IMR-90 (cell line): ENCODE measurements at regions not wholly inside any gene's neighbourhood (a gene's known extent, or its start where the extent isn't known, plus 50 kb on each side); places are given as distances from the start of the nearest gene placed in this dataset.
A peak's percentile ranks its signal among the peaks of the same experiment; 100 is the strongest.

Experiments used
- ATAC-seq: fragments of 200-7000 bp; cut with Tn5 transposase; 2 replicates; pipeline ENCODE4 v1.9.1; 2020; ENCODE audit warnings: low read depth, mild to moderate bottlenecking, moderate library complexity
- BruUV-seq: library from RNA; stranded (reverse); fragments of 400-500 nt; replicated peaks from 2 replicates; lab custom pipeline; 2021; lab: Mats Ljungman, UMichigan
- CTCF ChIA-PET: fragments of 300-600 bp; formaldehyde crosslinking; extraction: SDS; loops from one replicate; lab custom pipeline; 2021; ENCODE audit warnings: antibody characterized with exemption; lab: Yijun Ruan, JAX
- POLR2A ChIA-PET: fragments of 300-600 bp; sonication (Branson Sonifier 250); formaldehyde crosslinking; loops from one replicate; lab custom pipeline; 2022; ENCODE audit warnings: antibody characterized with exemption; ENCODE audit not compliant: unreplicated experiment; lab: Charles Lee
- DNase-seq: peaks from one replicate; pipeline ENCODE4 v3.0.0; 2013
- H2AFZ ChIP-seq: replicated peaks from 2 replicates; pipeline ENCODE3; 2013; ENCODE audit warnings: low read length, mild to moderate bottlenecking; ENCODE audit not compliant: poor library complexity
- H2AK5ac ChIP-seq: 2 replicates; pipeline ENCODE4 v1.6.1; 2013; ENCODE audit warnings: low read depth, low read length, inconsistent platforms
- H2AK9ac ChIP-seq: replicated peaks from 2 replicates; pipeline ENCODE3; 2013; ENCODE audit warnings: mild to moderate bottlenecking, low read depth, low read length, moderate library complexity; ENCODE audit not compliant: poor library complexity
- H2BK120ac ChIP-seq: 2 replicates; pipeline ENCODE4 v1.6.1; 2013; ENCODE audit warnings: low read depth, low read length, inconsistent platforms
- H2BK15ac ChIP-seq: 3 replicates; pipeline ENCODE4 v1.6.1; 2013; ENCODE audit warnings: low read depth, low read length, inconsistent platforms
- H2BK20ac ChIP-seq: 2 replicates; pipeline ENCODE4 v1.6.1; 2013; ENCODE audit warnings: low read depth, mild to moderate bottlenecking, inconsistent platforms, low read length, moderate library complexity
- H2BK5ac ChIP-seq: 2 replicates; pipeline ENCODE4 v1.6.1; 2013; ENCODE audit warnings: mild to moderate bottlenecking, low read depth, low read length, inconsistent platforms; ENCODE audit not compliant: poor library complexity, severe bottlenecking
- H3K14ac ChIP-seq: replicated peaks from 2 replicates; pipeline ENCODE4 v1.6.1; 2013; ENCODE audit warnings: low read depth, low read length, inconsistent platforms
- H3K18ac ChIP-seq: 2 replicates; pipeline ENCODE4 v1.6.1; 2013; ENCODE audit warnings: low read depth, low read length, control low read depth
- H3K23ac ChIP-seq: 2 replicates; pipeline ENCODE4 v1.6.1; 2013; ENCODE audit warnings: low read depth, low read length, inconsistent platforms
- H3K27ac ChIP-seq: 2 replicates; pipeline ENCODE4 v1.5.1; 2013; ENCODE audit warnings: mild to moderate bottlenecking, control low read depth, low read length; ENCODE audit not compliant: insufficient read depth
- H3K27me3 ChIP-seq: 2 replicates; pipeline ENCODE4 v1.6.1; 2013; ENCODE audit warnings: low read length; ENCODE audit not compliant: control insufficient read depth, insufficient read depth
- H3K36me3 ChIP-seq: 2 replicates; pipeline ENCODE4 v1.6.1; 2013; ENCODE audit warnings: low read length, mixed read lengths; ENCODE audit not compliant: control insufficient read depth, insufficient read depth
- H3K4ac ChIP-seq: 2 replicates; pipeline ENCODE4 v1.6.1; 2013; ENCODE audit warnings: low read depth, low read length, inconsistent platforms
- H3K4me1 ChIP-seq: 2 replicates; pipeline ENCODE4 v1.6.1; 2013; ENCODE audit warnings: low read length, mixed read lengths; ENCODE audit not compliant: control insufficient read depth, insufficient read depth
- H3K4me2 ChIP-seq: 2 replicates; pipeline ENCODE4 v1.6.1; 2013; ENCODE audit warnings: low read depth, mild to moderate bottlenecking, control low read depth, low read length, moderate library complexity
- H3K4me3 ChIP-seq: 2 replicates; pipeline ENCODE4 v1.5.1; 2013; ENCODE audit warnings: low read depth, mild to moderate bottlenecking, control low read depth, low read length, moderate library complexity; ENCODE audit not compliant: insufficient read depth
- H3K56ac ChIP-seq: 2 replicates; pipeline ENCODE4 v1.6.1; 2013; ENCODE audit warnings: low read length, inconsistent platforms; ENCODE audit not compliant: insufficient read depth; ENCODE audit errors: extremely low read depth
- H3K79me1 ChIP-seq, 2 experiments: 2 replicates each; pipeline ENCODE4 v1.6.1; 2013; ENCODE audit warnings: low read length in 2 of 2, inconsistent platforms in 1 of 2, low read depth in 1 of 2
- H3K9ac ChIP-seq: 2 replicates; pipeline ENCODE4 v1.6.1; 2013; ENCODE audit warnings: low read depth, low read length, control low read depth
- H3K9me1 ChIP-seq: 2 replicates; pipeline ENCODE4 v1.6.1; 2013; ENCODE audit warnings: low read length, inconsistent platforms; ENCODE audit not compliant: insufficient read depth
- H3K9me3 ChIP-seq: 2 replicates; pipeline ENCODE4 v1.6.1; 2013; ENCODE audit warnings: low read length; ENCODE audit not compliant: control insufficient read depth, insufficient read depth
- H4K20me1 ChIP-seq: 2 replicates; pipeline ENCODE4 v1.6.1; 2013; ENCODE audit warnings: low read length, inconsistent platforms; ENCODE audit not compliant: insufficient read depth
- H4K5ac ChIP-seq: 2 replicates; pipeline ENCODE4 v1.6.1; 2013; ENCODE audit warnings: mild to moderate bottlenecking, low read depth, low read length, control low read depth
- H4K8ac ChIP-seq, 2 experiments: 2 replicates each; pipeline ENCODE4 v1.6.1; 2013; ENCODE audit warnings: low read depth in 2 of 2, low read length in 2 of 2, control low read depth in 1 of 2, inconsistent platforms in 1 of 2
- H4K91ac ChIP-seq: 2 replicates; pipeline ENCODE4 v1.6.1; 2013; ENCODE audit warnings: low read depth, low read length, inconsistent platforms; ENCODE audit not compliant: insufficient read depth
- CTCF ChIP-seq: conservative IDR thresholded peaks from 2 replicates; pipeline ENCODE4 v1.5.1; 2012; ENCODE audit warnings: mild to moderate bottlenecking, low read depth, low read length, improper control_type of control experiment
- MAZ ChIP-seq: IDR thresholded peaks from 2 replicates; pipeline ENCODE4 v1.6.1; 2012; ENCODE audit warnings: low read depth, mild to moderate bottlenecking, low read length, improper control_type of control experiment, moderate library complexity, borderline replicate concordance
- RFX5 ChIP-seq: IDR thresholded peaks from 2 replicates; pipeline ENCODE4 v1.8.0; 2012; ENCODE audit warnings: low read depth, mild to moderate bottlenecking, low read length, moderate library complexity
- WGBS, 2 experiments: methylation state at CpG; one replicate each; pipeline versions ENCODE4 v1.1.5 to v1.1.7; 2013; ENCODE audit warnings: missing lambda C conversion rate in 2 of 2; ENCODE audit not compliant: insufficient read length in 1 of 2; ENCODE audit errors: extremely low coverage in 2 of 2; 5-methylcytosine and 5-hydroxymethylcytosine counted together
- dilution Hi-C: fragments of 300-500 bp; cut with HindIII; formaldehyde crosslinking; loops from one replicate; pipeline ENCODE4 v1.14.3; 2018; ENCODE audit warnings: low sequenced_read_pairs; ENCODE audit not compliant: unreplicated experiment
- in situ Hi-C: fragments of 300-500 bp; cut with MboI; formaldehyde crosslinking; loops from 3 replicates; pipeline ENCODE4 v1.14.3; 2019; ENCODE audit warnings: low sequenced_read_pairs, inconsistent platforms, mixed read lengths
- intact Hi-C: fragments of 100-400 bp; cut with micrococcal nuclease; formaldehyde crosslinking; loops from 2 replicates; pipeline ENCODE4 v1.10.0; 2022

DNA sequence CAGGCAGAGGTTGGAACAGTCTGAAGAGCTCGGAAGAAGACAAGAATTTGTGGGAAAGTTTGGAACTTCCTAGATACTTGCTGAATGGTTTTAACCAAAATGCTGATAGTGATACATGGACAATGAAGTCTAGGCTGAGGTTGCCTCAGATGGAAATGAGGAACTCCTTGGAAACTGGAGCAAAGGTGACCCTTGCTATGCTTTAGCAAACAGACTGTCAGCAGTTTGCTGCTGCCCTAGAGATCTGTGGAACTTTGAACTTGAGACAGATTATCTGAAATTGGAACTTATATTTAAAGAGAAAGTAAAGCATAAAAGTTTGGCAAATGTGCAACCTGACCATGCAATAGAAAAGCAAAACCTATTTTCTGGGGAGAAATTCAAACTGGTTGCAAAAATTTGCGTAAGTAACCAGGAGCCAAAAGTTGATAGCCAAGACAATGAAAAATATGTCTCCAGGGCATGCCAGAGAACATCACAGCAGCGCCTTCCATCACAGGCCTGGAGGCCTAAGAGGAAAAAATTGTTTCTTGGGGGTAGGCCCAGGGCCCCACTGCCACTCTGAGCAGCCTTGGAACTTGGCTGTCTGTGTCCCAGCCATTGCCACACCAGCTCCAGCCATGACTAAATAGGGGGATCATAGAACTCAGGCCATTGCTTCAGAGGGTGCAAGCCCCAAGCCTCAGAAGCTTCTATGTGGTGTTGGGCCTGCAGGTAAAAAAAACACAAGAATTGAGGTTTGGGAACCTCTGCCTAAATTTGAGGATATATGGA is 675.3 kb downstream of the LTN1 start:
- H3K36me3 ChIP-seq = no peaks in the 10 kb centered on the region
- TF ChIP-seq RFX5 (no peak), MAZ (no peak), CTCF (no peak)
- peaks cover 4% of the 10 kb centered on the region for H3K9me3 ChIP-seq
- H2BK15ac ChIP-seq = no peak overlapping the region
- H2AK9ac ChIP-seq = no peak overlapping the region
- no peaks in the 10 kb centered on the region for H3K9me1 ChIP-seq
- intact Hi-C loops = no loop called here
- no peak overlapping the region for H4K8ac ChIP-seq
- no TSS peak for BruUV-seq
- H3K4me1 ChIP-seq = no peaks in the 10 kb centered on the region
- H2AK5ac ChIP-seq = no peak overlapping the region
- no peaks in the 10 kb centered on the region for H4K20me1 ChIP-seq
- ChIA-PET POLR2A (no interaction called here), CTCF (no interaction called here)
- H3K4me2 ChIP-seq = no peak overlapping the region
- no peak overlapping the region for H3K23ac ChIP-seq
- H4K91ac ChIP-seq = no peak overlapping the region
- H3K4ac ChIP-seq = no peak overlapping the region
- no peaks in the 10 kb centered on the region for H3K27me3 ChIP-seq
- no peak overlapping the region for H2BK120ac ChIP-seq
- H3K79me1 ChIP-seq = no peaks in the 10 kb centered on the region
- H2AFZ ChIP-seq = no peak overlapping the region
- no peak overlapping the region for H2BK5ac ChIP-seq
- H3K4me3 ChIP-seq = no peak overlapping the region
- 0 out of 2 replicates have a peak overlapping the region, but pooled peaks have one; percentile 25 for H4K5ac ChIP-seq
- WGBS, 2 experiments = 80% methylated on average over 1 of the region's 3 CpGs; no CpG with 5 or more reads in 1 of the 2 experiments
- H3K56ac ChIP-seq = no peak overlapping the region
- H3K14ac ChIP-seq = no peak overlapping the region
- ATAC-seq (no peak), DNase-seq (no peak)
- dilution Hi-C loops = no loop called here
- in situ Hi-C loops = no loop called here
- no peak overlapping the region for H3K27ac ChIP-seq
- H2BK20ac ChIP-seq = no peak overlapping the region
- no peak overlapping the region for H3K18ac ChIP-seq
- no peak overlapping the region for H3K9ac ChIP-seq
